ENCODE measurements at regions not wholly inside any gene's neighbourhood (a gene's known extent, or its start where the extent isn't known, plus 50 kb on each side); places are given as distances from the start of the nearest gene placed in this dataset.
"Not testable (repeated sequence)": the region's sequence is repeated elsewhere in the genome, so short reads cannot be mapped to it uniquely, and the experiment has no call there.

- no peak for DNase-seq (ENCODE audit: low read depth in 3 of 3)
Measured at GRCh38 chr6:22145823-22146677, 150.8 kb downstream of the PRL start.

GRCh38 chr6:22146678-22146930, 150.2 kb downstream of the PRL start:
- DNase-seq (ENCODE audit: low read depth in 3 of 3), result no peak

GRCh38 chr6:22146931-22147701, 149.7 kb downstream of the PRL start:
- DNase-seq (ENCODE audit: low read depth in 3 of 3), result no peak

- no peak for DNase-seq (ENCODE audit: low read depth in 3 of 3)
Measured at GRCh38 chr6:22147921-22148776, 148.7 kb downstream of the PRL start.

- DNase-seq (ENCODE audit: low read depth in 3 of 3), result no peak
Measured at GRCh38 chr6:22149096-22149495, 147.7 kb downstream of the PRL start.

GRCh38 chr6:22149501-22150367, 147.1 kb downstream of the PRL start:
- no peak for DNase-seq (ENCODE audit: low read depth in 3 of 3)

- DNase-seq (ENCODE audit: low read depth in 3 of 3), result no peak
Measured at GRCh38 chr6:22150368-22151035, 146.3 kb downstream of the PRL start.

GRCh38 chr6:22151892-22152291, 144.9 kb downstream of the PRL start:
- no peak for DNase-seq (ENCODE audit: low read depth in 3 of 3)

GRCh38 chr6:22152841-22153240, 144.0 kb downstream of the PRL start:
- no peak for DNase-seq (ENCODE audit: low read depth in 3 of 3)

- DNase-seq (ENCODE audit: low read depth in 3 of 3), result no peak
Measured at GRCh38 chr6:22153384-22154158, 143.3 kb downstream of the PRL start.

GRCh38 chr6:22155551-22155950, 141.3 kb downstream of the PRL start:
- no peak for DNase-seq (ENCODE audit: low read depth in 3 of 3)

GRCh38 chr6:22157233-22157632, 139.6 kb downstream of the PRL start:
- no peak for DNase-seq (ENCODE audit: low read depth in 3 of 3)

- DNase-seq (ENCODE audit: low read depth in 3 of 3), result no peak
Measured at GRCh38 chr6:22164236-22164635, 132.6 kb downstream of the PRL start.

- not testable (repeated sequence) for DNase-seq (ENCODE audit: low read depth in 3 of 3)
Measured at GRCh38 chr6:22171006-22171405, 125.8 kb downstream of the PRL start.

- not testable (repeated sequence) for DNase-seq (ENCODE audit: low read depth in 3 of 3)
Measured at GRCh38 chr6:22171885-22172284, 125.0 kb downstream of the PRL start.

GRCh38 chr6:22173311-22173710, 123.5 kb downstream of the PRL start:
- no peak for DNase-seq (ENCODE audit: low read depth in 3 of 3)

GRCh38 chr6:22180250-22180649, 116.6 kb downstream of the PRL start:
- not testable (repeated sequence) for DNase-seq (ENCODE audit: low read depth in 3 of 3)

- DNase-seq (ENCODE audit: low read depth in 3 of 3), result no peak
Measured at GRCh38 chr6:22184371-22184770, 112.5 kb downstream of the PRL start.

GRCh38 chr6:22189946-22190345, 106.9 kb downstream of the PRL start:
- DNase-seq (ENCODE audit: low read depth in 3 of 3), result no peak

Data from stimulated activated CD4-positive, alpha-beta T cell treated with anti-CD3 and anti-CD28 coated beads, TNF-alpha, amount 100 ng/mL, for 4 hours (primary cell).